ENCODE measurements at regions not wholly inside any gene's neighbourhood (a gene's known extent, or its start where the extent isn't known, plus 50 kb on each side); places are given as distances from the start of the nearest gene placed in this dataset.

- peak; percentile 97 for DNase-seq
These were observed 208.3 kb upstream of the JADE1 start for GRCh38 chr4:128600996-128601871.

- no peak for DNase-seq
These were observed 209.1 kb upstream of the JADE1 start for GRCh38 chr4:128600410-128600809.

- DNase-seq: no peak
These were observed 212.0 kb upstream of the JADE1 start for GRCh38 chr4:128597500-128597899.

DNA sequence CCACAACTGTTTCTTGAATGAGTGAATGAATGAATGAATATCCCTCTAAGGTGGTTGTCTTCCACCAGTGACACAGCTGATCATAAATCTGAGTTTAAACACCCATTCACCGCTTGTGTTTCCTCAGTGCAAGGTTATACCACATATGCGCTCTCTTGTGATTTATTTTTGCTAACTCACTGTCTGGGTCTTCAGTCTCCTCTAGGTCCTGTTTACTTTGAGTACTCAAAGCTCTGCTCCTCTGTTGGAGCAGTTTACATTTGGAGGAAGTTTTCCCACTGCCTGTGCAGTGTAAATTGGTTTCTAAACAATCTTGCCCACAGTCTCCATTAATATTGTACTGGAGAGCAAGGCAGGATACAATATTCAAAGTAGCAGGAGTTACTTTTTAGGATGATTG, 212.6 kb upstream of the JADE1 start:
- no peak for DNase-seq

DNA sequence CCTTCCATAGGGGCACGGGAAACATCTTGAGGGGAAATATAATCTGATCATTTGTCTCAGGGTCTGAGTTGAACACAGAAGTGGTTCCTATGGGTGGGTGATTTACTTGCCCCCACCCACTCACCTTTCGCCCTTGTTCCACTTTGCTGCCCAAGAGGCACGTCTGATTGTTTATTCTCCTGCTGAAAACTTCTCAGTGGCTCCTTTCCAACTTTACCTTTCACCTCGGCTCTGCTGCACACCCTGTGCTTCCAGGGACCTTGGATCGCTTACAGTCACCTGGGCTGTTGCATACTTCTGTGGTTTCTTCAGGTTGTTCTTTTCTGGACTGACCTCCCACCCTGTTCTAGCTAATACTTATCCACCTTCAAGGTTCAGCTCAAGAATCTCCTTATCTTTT, 213.4 kb upstream of the JADE1 start:
- no peak for DNase-seq

GRCh38 chr4:128591482-128591881, 218.0 kb upstream of the JADE1 start:
- no peak for DNase-seq

DNA sequence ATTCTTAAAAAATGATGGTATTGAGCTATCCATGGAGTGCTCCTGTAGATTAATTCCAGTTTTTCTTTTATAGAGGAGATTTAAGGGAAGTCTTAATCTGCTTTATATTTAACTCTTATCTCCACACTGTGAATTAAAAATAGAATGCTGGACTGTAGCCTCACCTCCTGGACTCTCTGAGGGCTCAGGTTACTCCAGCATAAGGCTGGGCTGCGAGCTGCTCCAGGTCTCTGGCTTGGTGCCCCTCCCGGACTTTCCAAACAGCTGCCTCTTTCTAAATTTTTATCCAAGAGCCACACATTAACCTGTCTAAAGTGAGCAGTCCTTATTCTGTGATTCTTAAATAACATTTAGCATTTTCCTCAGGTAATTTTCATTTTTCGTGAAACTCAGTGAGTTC, 218.7 kb upstream of the JADE1 start:
- DNase-seq: no peak

DNA sequence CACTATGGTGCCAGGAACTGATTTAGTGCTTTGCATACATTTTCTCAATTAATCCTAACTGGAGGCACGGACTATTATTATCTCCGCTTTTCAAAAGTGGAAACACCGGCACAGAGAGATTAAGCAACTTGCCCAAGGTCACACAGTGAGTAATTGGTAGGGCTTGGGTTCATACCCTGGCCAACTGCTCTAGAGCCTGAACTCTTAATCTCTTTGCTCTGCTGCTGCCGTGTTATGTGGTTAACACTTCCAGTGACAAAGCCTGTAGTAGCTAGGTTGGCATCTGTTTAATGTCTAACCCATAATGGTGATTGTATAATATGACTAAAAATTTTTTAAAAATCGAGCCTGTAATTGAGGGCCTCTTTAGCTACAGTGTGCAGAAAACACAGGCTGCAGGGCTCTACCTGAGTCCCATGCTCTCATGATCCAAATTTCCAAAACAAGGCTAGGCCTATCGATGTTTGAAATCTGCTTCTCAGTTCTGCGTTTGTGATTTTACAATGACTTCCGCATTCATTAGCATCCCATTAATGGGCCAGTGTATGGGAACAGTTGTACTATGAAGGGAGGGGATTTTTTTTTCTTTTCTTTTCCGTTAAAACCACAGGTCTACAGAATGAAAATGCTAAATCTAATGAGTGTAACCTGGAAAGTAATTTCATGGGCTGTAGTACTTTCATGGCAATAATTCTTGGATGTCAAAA, 219.3 kb upstream of the JADE1 start:
- DNase-seq: no peak

DNA sequence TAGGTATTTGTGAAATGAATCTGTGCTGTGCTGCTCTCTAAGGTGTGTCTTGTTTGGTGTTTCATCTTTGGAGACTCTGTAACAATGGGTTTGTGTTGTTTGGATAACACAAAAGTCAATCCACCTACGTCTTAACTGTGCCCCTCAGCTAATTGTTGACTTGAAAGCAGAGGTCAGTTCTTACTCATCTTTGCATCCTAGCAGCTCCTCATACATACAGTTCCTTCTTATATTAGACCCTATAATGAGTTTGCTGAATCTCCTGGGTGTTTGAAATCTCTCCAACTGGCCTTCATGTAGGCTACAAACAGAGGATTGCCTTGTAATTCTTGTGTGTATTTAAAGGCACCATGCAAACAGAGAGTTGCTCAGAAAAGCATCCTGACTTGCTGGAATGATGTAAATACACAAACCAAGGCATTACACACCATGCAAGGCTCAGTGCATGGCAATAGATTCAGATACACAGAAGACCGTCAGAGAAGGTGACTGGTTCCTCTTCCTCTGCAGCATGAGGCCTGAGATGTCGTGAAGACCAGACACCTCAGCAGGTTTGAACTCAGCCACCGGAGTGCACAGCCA, 220.0 kb upstream of the JADE1 start:
- DNase-seq: no peak

DNA sequence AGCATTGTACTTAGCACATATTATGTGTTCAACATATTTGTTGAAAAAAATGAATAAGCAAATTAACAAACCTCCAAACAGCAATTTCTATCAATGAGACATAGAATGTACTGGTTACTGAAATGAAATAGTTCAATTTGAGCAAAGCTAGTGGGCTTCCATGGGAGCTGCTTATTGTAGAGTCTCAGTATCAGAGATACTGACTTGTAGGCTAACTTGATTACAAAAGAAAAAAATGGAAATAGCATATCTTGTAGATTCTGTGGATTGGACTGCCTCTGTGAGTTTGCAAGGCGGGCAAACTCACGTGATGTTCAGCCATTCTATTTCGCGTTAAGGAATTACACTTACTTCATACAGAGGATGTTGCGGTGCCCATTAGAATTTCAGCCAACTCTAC, 222.1 kb upstream of the JADE1 start:
- no peak for DNase-seq

GRCh38 chr4:128583753-128584712, 225.5 kb upstream of the JADE1 start:
- no peak for DNase-seq

GRCh38 chr4:128582427-128582870, 227.1 kb upstream of the JADE1 start:
- DNase-seq: no peak

GRCh38 chr4:128579154-128579853, 230.2 kb upstream of the JADE1 start:
- no peak for DNase-seq

DNA sequence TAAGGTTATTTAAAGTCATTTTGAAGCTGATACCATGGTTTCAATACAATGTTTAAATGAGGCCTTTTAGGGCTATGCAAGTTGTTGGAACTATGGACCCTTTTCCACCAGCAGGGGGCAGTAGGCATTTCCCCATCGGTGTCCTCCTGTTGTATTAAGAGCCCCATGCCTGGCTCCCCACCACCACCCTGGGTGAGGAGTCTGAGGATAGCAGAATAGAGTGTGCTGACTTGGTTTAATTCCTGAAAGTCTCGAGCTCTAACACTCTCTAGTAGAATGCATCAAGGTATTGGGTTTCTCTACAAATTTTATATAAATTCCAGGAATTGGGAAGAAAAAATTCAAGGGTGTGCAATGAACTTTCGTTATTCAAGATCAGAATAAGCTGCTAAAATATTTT, 234.8 kb upstream of the JADE1 start:
- peak; percentile 51 for DNase-seq

- DNase-seq: peak; percentile 96
These were observed 235.6 kb upstream of the JADE1 start for GRCh38 chr4:128573781-128574508.

GRCh38 chr4:128572778-128573241, 236.7 kb upstream of the JADE1 start:
- DNase-seq: no peak

DNA sequence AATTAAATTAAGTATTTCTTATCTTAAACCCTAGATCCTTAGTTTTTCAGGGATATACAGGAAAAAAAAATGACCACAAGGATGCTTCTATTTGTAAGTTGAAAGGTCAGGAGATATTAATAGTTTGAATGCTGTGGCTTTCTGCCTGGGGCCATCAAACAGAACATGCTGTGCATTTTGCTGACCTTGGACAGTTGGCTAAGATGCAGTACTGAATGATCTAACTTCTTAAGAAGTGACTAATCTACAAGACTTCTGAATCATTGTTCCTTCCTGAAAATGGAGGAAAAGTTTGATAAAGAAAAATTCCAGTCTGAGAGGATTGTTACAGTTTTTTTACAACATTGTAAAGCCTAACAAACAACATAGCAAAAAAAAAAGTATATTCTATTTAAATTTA, 237.8 kb upstream of the JADE1 start:
- DNase-seq: peak; percentile 92

- peak; percentile 73 for DNase-seq
These were observed 239.0 kb upstream of the JADE1 start for GRCh38 chr4:128570387-128570975.

DNA sequence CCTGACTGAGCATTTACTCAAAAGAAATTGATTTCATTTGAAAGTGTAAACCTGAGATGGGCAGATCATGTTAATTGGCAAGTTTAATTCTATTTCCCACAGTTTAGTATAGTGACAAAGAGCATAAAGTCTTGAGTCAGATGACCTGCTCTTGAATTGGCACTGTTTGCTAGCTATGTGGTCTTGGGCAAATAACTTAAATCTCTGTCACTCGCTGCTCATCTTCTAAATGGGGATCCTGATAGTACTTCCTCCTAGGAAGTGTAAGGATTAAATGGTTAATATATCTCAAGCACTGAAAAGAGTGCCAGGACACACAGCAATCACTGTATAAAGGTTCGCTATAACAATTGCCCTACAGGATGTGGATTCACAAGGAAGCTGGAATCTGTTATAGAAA, 242.8 kb upstream of the JADE1 start:
- peak; percentile 68 for DNase-seq

DNA sequence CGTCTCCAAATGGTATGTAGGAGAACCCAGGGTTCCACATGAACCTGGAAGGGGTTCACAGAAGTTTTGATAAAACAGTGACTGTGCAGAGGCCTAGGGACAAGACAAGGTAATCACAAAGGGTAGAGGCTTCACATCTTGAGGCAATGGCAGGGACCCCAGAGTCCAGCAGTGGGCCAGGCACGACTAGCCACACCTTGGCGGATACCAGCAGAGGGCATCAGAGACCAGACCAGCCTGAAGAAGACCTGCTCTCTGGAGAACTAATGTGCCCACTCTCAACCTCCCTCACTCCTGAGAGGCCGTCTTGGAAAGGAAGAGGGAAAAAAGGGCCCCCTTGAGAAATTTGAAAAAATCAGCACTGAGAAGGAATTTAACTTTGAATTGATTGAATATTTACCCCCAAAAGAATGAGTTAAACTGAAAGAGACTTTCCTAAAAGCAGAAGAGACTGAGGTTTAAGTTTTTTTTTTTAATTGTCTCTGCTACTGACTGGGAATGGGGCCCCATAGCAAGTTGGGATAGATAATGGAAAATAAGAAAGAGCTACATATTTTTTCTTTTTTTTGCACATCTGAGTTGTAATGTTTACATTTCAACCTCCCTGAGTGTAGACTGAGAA, 243.8 kb upstream of the JADE1 start:
- DNase-seq: peak; percentile 47

Data from fibroblast of skin of right biceps (primary cell).